ENCODE measurements at regions not wholly inside any gene's neighbourhood (a gene's known extent, or its start where the extent isn't known, plus 50 kb on each side); places are given as distances from the start of the nearest gene placed in this dataset.
"Not testable (repeated sequence)": the region's sequence is repeated elsewhere in the genome, so short reads cannot be mapped to it uniquely, and the experiment has no call there.

GRCh38 chr5:36505021-36505420, 101.4 kb upstream of the SLC1A3 start:
- Histone ChIP-seq H3K27ac (ENCODE audit: low read depth, low read length, poor library complexity, severe bottlenecking) (no peak overlapping the region), H3K9me3 (ENCODE audit: low read length) (no peaks in the 10 kb centered on the region), H3K79me2 (ENCODE audit: insufficient read depth, low read depth, low read length) (no peaks in the 10 kb centered on the region), H3K9me2 (ENCODE audit: insufficient read depth, low read length) (no peaks in the 10 kb centered on the region), H3K4me1 (ENCODE audit: insufficient read depth, low read length, poor library complexity, severe bottlenecking) (no peaks in the 10 kb centered on the region), H2AFZ (ENCODE audit: low read length) (no peak overlapping the region), H3K4me2 (ENCODE audit: low read length) (no peak overlapping the region), H3K36me3 (ENCODE audit: insufficient read depth, low read length) (no peaks in the 10 kb centered on the region), H4K20me1 (ENCODE audit: insufficient read depth, low read length) (no peaks in the 10 kb centered on the region), H3K4me3 (ENCODE audit: low read depth, low read length, poor library complexity, severe bottlenecking) (no peak overlapping the region)
- POLR2A ChIA-PET: interaction anchor here (1.1 kb wide), 1 partner anchor 196 kb away, joined by 3 read pairs; no protein-coding TSS in a partner anchor
- BruUV-seq (replicated peaks): no TSS peak
- CTCF ChIA-PET (ENCODE audit: unreplicated experiment): no interaction called here
- intact Hi-C loops (cut with micrococcal nuclease; ENCODE audit: unreplicated experiment): loop anchor here (5.0 to 10.0 kb wide), 2 partner anchors 310 to 428 kb away; no protein-coding TSS in a partner anchor
- no peak for TF ChIP-seq CTCF (conservative IDR thresholded peaks at IDR 0.05; ENCODE audit: low read length)
- no peak for TF ChIP-seq EZH2phosphoT487 (IDR thresholded peaks at IDR 0.05; ENCODE audit: borderline replicate concordance, low read depth, low read length)
- no peak for DNase-seq (ENCODE audit: low spot score)

GRCh38 chr5:36507332-36507952, 99.0 kb upstream of the SLC1A3 start:
- no peak overlapping the region for H3K4me3 ChIP-seq (ENCODE audit: low read depth, low read length, poor library complexity, severe bottlenecking)
- no peaks in the 10 kb centered on the region for H3K9me3 ChIP-seq (ENCODE audit: low read length)
- ChIA-PET POLR2A (interaction anchor here (1.5 kb wide), 1 partner anchor 435 kb away, joined by 4 read pairs; no protein-coding TSS in a partner anchor), CTCF (ENCODE audit: unreplicated experiment) (no interaction called here)
- H3K9me2 ChIP-seq (ENCODE audit: insufficient read depth, low read length): no peaks in the 10 kb centered on the region
- no peak overlapping the region for H3K4me2 ChIP-seq (ENCODE audit: low read length)
- no peaks in the 10 kb centered on the region for H4K20me1 ChIP-seq (ENCODE audit: insufficient read depth, low read length)
- no peak for TF ChIP-seq EZH2phosphoT487 (IDR thresholded peaks at IDR 0.05; ENCODE audit: borderline replicate concordance, low read depth, low read length)
- TF ChIP-seq CTCF (conservative IDR thresholded peaks at IDR 0.05; ENCODE audit: low read length): peak; percentile 97
- BruUV-seq (replicated peaks): no TSS peak
- intact Hi-C loops (cut with micrococcal nuclease; ENCODE audit: unreplicated experiment): loop anchor here (2.0 to 10.0 kb wide), 4 partner anchors 93 to 430 kb away; no protein-coding TSS in a partner anchor
- peak; percentile 71 for DNase-seq (ENCODE audit: low spot score)
- H3K4me1 ChIP-seq (ENCODE audit: insufficient read depth, low read length, poor library complexity, severe bottlenecking): no peaks in the 10 kb centered on the region
- H2AFZ ChIP-seq (ENCODE audit: low read length): no peak overlapping the region
- H3K79me2 ChIP-seq (ENCODE audit: insufficient read depth, low read depth, low read length): no peaks in the 10 kb centered on the region
- no peak overlapping the region for H3K27ac ChIP-seq (ENCODE audit: low read depth, low read length, poor library complexity, severe bottlenecking)
- no peaks in the 10 kb centered on the region for H3K36me3 ChIP-seq (ENCODE audit: insufficient read depth, low read length)

GRCh38 chr5:36508331-36508730, 98.1 kb upstream of the SLC1A3 start:
- peak overlapping the region; percentile 67; the same call in 1 of the 2 replicates for H2AFZ ChIP-seq (ENCODE audit: low read length)
- H3K79me2 ChIP-seq (ENCODE audit: insufficient read depth, low read depth, low read length); H3K9me3 ChIP-seq (ENCODE audit: low read length); H3K27ac ChIP-seq (ENCODE audit: low read depth, low read length, poor library complexity, severe bottlenecking); H3K4me1 ChIP-seq (ENCODE audit: insufficient read depth, low read length, poor library complexity, severe bottlenecking); H3K36me3 ChIP-seq (ENCODE audit: insufficient read depth, low read length); H3K9me2 ChIP-seq (ENCODE audit: insufficient read depth, low read length); BruUV-seq (replicated peaks); H4K20me1 ChIP-seq (ENCODE audit: insufficient read depth, low read length); CTCF ChIA-PET (ENCODE audit: unreplicated experiment); H3K4me3 ChIP-seq (ENCODE audit: low read depth, low read length, poor library complexity, severe bottlenecking); POLR2A ChIA-PET; H3K4me2 ChIP-seq (ENCODE audit: low read length): not testable (repeated sequence)
- DNase-seq (ENCODE audit: low spot score): peak; percentile 31
- intact Hi-C loops (cut with micrococcal nuclease; ENCODE audit: unreplicated experiment): loop anchor here (5.0 to 10.0 kb wide), 2 partner anchors 314 to 431 kb away; no protein-coding TSS in a partner anchor

GRCh38 chr5:36513647-36514046, 92.8 kb upstream of the SLC1A3 start:
- H4K20me1 ChIP-seq (ENCODE audit: insufficient read depth, low read length); H2AFZ ChIP-seq (ENCODE audit: low read length); POLR2A ChIA-PET; CTCF ChIA-PET (ENCODE audit: unreplicated experiment); BruUV-seq (replicated peaks); H3K36me3 ChIP-seq (ENCODE audit: insufficient read depth, low read length); H3K4me1 ChIP-seq (ENCODE audit: insufficient read depth, low read length, poor library complexity, severe bottlenecking); H3K9me3 ChIP-seq (ENCODE audit: low read length); H3K79me2 ChIP-seq (ENCODE audit: insufficient read depth, low read depth, low read length); H3K4me3 ChIP-seq (ENCODE audit: low read depth, low read length, poor library complexity, severe bottlenecking); H3K27ac ChIP-seq (ENCODE audit: low read depth, low read length, poor library complexity, severe bottlenecking); H3K9me2 ChIP-seq (ENCODE audit: insufficient read depth, low read length); intact Hi-C loops (cut with micrococcal nuclease; ENCODE audit: unreplicated experiment); H3K4me2 ChIP-seq (ENCODE audit: low read length); DNase-seq (ENCODE audit: low spot score): not testable (repeated sequence)
